ENCODE measurements at regions not wholly inside any gene's neighbourhood (a gene's known extent, or its start where the extent isn't known, plus 50 kb on each side); places are given as distances from the start of the nearest gene placed in this dataset.

DNA sequence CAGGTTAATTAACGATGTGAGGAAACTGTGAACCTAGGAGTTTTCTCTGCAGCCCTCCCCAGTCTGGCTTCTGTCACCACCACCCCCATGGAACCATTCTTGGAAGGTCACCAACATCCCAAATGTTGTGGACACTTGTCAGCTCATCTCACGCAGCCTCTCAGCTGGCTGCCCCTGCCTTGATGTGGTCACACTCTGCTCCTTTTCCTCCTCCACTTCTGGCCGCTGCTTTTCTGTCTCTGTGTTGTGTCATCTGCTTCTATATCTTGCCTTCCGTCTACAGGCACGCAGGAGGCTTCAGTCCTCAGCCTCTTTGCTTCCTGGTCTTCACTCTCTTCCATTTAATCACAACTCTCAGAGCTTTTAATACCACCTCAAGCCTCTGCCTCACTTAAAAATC lies 371.5 kb upstream of the SLIT2 start:
- Histone ChIP-seq H3K4me3 (no peak overlapping the region), H3K4me1 (no peaks in the 10 kb centered on the region), H3K36me3 (no peaks in the 10 kb centered on the region), H3K27me3 (no peaks in the 10 kb centered on the region), H3K9me3 (replicated peaks) (no peaks in the 10 kb centered on the region), H3K27ac (no peak overlapping the region)
- no peak for DNase-seq

GRCh38 chr4:19879330-19879729 lies 372.4 kb upstream of the SLIT2 start:
- Histone ChIP-seq H3K27me3 (no peaks in the 10 kb centered on the region), H3K9me3 (replicated peaks) (no peaks in the 10 kb centered on the region), H3K4me1 (no peaks in the 10 kb centered on the region), H3K36me3 (no peaks in the 10 kb centered on the region), H3K27ac (no peak overlapping the region), H3K4me3 (no peak overlapping the region)
- no peak for DNase-seq

DNA sequence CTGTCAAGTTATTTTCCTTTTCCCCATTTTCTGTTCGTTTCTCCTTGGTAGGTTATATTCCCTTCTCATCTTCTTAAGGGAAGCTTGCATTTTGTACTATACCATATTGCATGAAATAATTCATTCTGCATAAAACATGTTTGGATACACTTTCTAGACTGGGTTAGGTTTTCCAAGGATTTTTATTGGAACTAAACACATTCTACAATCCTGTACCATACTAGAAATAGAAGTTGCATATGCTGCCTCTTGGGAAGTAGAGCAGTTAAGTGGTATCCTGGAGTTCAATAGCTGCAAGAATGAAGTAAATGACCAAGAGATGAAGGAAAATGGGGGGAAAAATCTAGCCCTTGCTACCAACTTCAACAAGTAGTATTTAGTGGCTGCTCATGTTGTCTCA lies 393.7 kb upstream of the SLIT2 start:
- no peak overlapping the region for H3K27ac ChIP-seq
- no peaks in the 10 kb centered on the region for H3K36me3 ChIP-seq
- H3K27me3 ChIP-seq, result no peaks in the 10 kb centered on the region
- no peaks in the 10 kb centered on the region for H3K9me3 ChIP-seq (replicated peaks)
- no peak overlapping the region for H3K4me3 ChIP-seq
- no peak for DNase-seq
- no peaks in the 10 kb centered on the region for H3K4me1 ChIP-seq

DNA sequence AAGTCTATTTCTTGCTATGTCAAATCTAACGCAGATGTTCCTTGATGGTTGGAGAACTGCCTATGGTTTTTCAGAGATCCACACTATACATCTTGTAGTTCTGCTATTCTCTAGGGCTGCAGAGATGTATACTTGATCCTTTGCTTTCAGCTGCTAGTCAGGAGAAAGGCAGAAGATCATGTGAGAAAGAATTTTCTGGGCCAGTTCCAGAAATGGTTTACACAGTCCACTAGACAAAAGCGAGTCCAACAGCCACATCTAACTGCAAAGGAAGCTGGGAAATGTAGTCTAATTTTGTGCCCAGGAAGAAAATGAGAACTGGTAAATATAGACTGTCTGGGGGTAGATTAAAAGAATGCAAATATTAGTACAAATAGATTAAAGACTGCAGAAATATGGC lies 394.3 kb upstream of the SLIT2 start:
- H3K9me3 ChIP-seq (replicated peaks), result no peaks in the 10 kb centered on the region
- no peak for DNase-seq
- no peak overlapping the region for H3K27ac ChIP-seq
- no peaks in the 10 kb centered on the region for H3K36me3 ChIP-seq
- H3K4me3 ChIP-seq, result no peak overlapping the region
- no peaks in the 10 kb centered on the region for H3K4me1 ChIP-seq
- no peaks in the 10 kb centered on the region for H3K27me3 ChIP-seq

- Histone ChIP-seq H3K9me3 (replicated peaks) (no peaks in the 10 kb centered on the region), H3K27me3 (no peaks in the 10 kb centered on the region), H3K36me3 (no peaks in the 10 kb centered on the region), H3K4me1 (no peaks in the 10 kb centered on the region), H3K27ac (no peak overlapping the region), H3K4me3 (no peak overlapping the region)
- no peak for DNase-seq
These were observed 400.8 kb upstream of the SLIT2 start for GRCh38 chr4:19850909-19851308.

- H3K27ac ChIP-seq, result no peak overlapping the region
- no peaks in the 10 kb centered on the region for H3K36me3 ChIP-seq
- H3K4me3 ChIP-seq, result no peak overlapping the region
- H3K9me3 ChIP-seq (replicated peaks), result no peaks in the 10 kb centered on the region
- DNase-seq, result peak in 1 of 2 experiments; percentile 12
- no peaks in the 10 kb centered on the region for H3K27me3 ChIP-seq
- H3K4me1 ChIP-seq, result no peaks in the 10 kb centered on the region
These were observed 407.3 kb upstream of the SLIT2 start for GRCh38 chr4:19844446-19844845.

DNA sequence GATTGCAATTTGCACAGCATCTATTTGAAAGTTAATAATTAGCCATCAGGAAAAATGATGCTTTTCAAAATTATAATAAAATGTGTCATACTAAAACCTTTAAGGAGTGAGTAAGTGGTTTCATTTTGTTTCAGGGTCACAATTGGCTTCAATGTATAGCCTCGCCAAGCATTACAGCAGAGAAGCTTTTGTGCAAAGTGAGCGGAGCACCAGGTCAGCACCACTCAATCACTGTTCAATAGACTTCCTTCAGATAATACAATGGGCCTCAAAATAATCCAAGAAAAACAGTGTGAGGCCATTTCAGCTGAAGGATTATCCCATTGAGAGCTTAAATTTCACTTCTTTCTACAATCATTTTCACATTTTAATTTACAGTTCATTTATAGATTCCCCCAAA lies 409.2 kb upstream of the SLIT2 start:
- Histone ChIP-seq H3K27ac (no peak overlapping the region), H3K9me3 (replicated peaks) (no peaks in the 10 kb centered on the region), H3K27me3 (no peaks in the 10 kb centered on the region), H3K4me3 (no peak overlapping the region), H3K36me3 (no peaks in the 10 kb centered on the region), H3K4me1 (no peaks in the 10 kb centered on the region)
- no peak for DNase-seq

GRCh38 chr4:19838858-19839257 lies 412.8 kb upstream of the SLIT2 start:
- no peaks in the 10 kb centered on the region for H3K4me1 ChIP-seq

GRCh38 chr4:19835429-19835828 lies 416.3 kb upstream of the SLIT2 start:
- no peaks in the 10 kb centered on the region for H3K36me3 ChIP-seq
- H3K27me3 ChIP-seq, result no peaks in the 10 kb centered on the region; the same call in 1 of the 2 replicates
- no peak for DNase-seq
- H3K4me1 ChIP-seq, result no peaks in the 10 kb centered on the region
- no peaks in the 10 kb centered on the region for H3K9me3 ChIP-seq (replicated peaks)
- H3K27ac ChIP-seq, result no peak overlapping the region
- no peak overlapping the region for H3K4me3 ChIP-seq

More at GRCh38 chr4:19838858-19839257, 412.8 kb upstream of the SLIT2 start:
- H3K36me3 ChIP-seq, result no peaks in the 10 kb centered on the region
- no peak overlapping the region for H3K27ac ChIP-seq
- DNase-seq, result no peak
- no peaks in the 10 kb centered on the region for H3K27me3 ChIP-seq
- no peaks in the 10 kb centered on the region for H3K9me3 ChIP-seq (replicated peaks)
- H3K4me3 ChIP-seq, result no peak overlapping the region

- no peak for DNase-seq
- Histone ChIP-seq H3K4me1 (no peaks in the 10 kb centered on the region), H3K27me3 (no peaks in the 10 kb centered on the region; the same call in 1 of the 2 replicates), H3K4me3 (no peak overlapping the region), H3K9me3 (replicated peaks) (no peaks in the 10 kb centered on the region), H3K27ac (no peak overlapping the region), H3K36me3 (no peaks in the 10 kb centered on the region)
These were observed 419.3 kb upstream of the SLIT2 start for GRCh38 chr4:19832411-19832810.

GRCh38 chr4:19831644-19832285 lies 419.9 kb upstream of the SLIT2 start:
- Histone ChIP-seq H3K27ac (no peak overlapping the region), H3K27me3 (no peaks in the 10 kb centered on the region; the same call in 1 of the 2 replicates), H3K36me3 (no peaks in the 10 kb centered on the region), H3K9me3 (replicated peaks) (no peaks in the 10 kb centered on the region), H3K4me1 (no peaks in the 10 kb centered on the region), H3K4me3 (no peak overlapping the region)
- no peak for DNase-seq

GRCh38 chr4:19829101-19829500 lies 422.6 kb upstream of the SLIT2 start:
- Histone ChIP-seq H3K9me3 (replicated peaks) (no peaks in the 10 kb centered on the region), H3K4me3 (no peak overlapping the region), H3K27me3 (no peaks in the 10 kb centered on the region; the same call in 1 of the 2 replicates), H3K4me1 (no peaks in the 10 kb centered on the region), H3K36me3 (no peaks in the 10 kb centered on the region), H3K27ac (no peak overlapping the region)
- no peak for DNase-seq

GRCh38 chr4:19823781-19824180 lies 427.9 kb upstream of the SLIT2 start:
- DNase-seq, result no peak
- H3K27me3 ChIP-seq, result no peaks in the 10 kb centered on the region
- H3K9me3 ChIP-seq (replicated peaks), result no peaks in the 10 kb centered on the region
- no peak overlapping the region for H3K4me3 ChIP-seq
- H3K4me1 ChIP-seq, result no peaks in the 10 kb centered on the region
- H3K27ac ChIP-seq, result no peak overlapping the region
- H3K36me3 ChIP-seq, result no peaks in the 10 kb centered on the region

DNA sequence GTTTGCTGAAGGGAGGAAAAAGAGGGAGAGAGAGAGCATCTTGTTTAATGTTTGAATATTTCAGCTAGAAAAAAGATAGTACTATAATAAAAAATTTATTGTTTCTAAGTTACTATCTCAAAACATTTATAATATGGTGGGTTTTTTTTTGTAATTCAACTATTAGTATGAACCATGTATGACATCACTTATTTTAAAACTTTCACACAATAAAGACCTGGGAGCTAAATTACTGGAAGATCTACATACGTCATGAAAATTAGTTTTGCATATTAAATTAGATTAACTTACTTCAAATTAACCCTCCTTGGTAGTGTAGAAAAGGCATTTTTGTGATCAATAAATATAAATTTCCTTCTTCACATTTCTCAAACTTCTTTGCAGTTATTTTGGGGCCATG lies 432.0 kb upstream of the SLIT2 start:
- H3K9me3 ChIP-seq (replicated peaks), result no peaks in the 10 kb centered on the region
- H3K36me3 ChIP-seq, result no peaks in the 10 kb centered on the region
- H3K4me1 ChIP-seq, result no peaks in the 10 kb centered on the region
- no peak overlapping the region for H3K4me3 ChIP-seq
- DNase-seq, result no peak
- H3K27ac ChIP-seq, result no peak overlapping the region
- no peaks in the 10 kb centered on the region for H3K27me3 ChIP-seq

GRCh38 chr4:19809989-19810388 lies 441.7 kb upstream of the SLIT2 start:
- Histone ChIP-seq H3K27me3 (no peaks in the 10 kb centered on the region), H3K9me3 (replicated peaks) (no peaks in the 10 kb centered on the region), H3K36me3 (no peaks in the 10 kb centered on the region), H3K4me1 (no peaks in the 10 kb centered on the region), H3K4me3 (no peak overlapping the region), H3K27ac (no peak overlapping the region)
- DNase-seq, result no peak

DNA sequence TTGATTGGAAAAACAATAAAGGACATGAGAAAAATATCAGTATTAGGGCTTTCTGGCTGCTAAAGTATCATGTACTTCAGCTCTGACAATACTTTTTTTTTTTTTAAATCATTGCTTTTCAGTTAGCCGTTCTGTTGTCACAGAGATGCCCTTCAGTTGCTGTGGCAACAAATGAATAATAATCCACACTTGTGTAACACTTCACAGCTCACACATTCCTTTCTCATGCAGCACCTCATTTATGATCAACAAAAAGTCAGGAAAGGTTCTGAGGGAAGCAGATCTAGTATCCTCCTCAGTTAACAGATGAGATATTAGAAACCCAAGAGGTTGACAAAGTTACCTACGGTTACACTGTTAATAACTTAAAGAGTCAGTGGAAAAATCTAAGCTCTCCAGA lies 444.2 kb upstream of the SLIT2 start:
- no peaks in the 10 kb centered on the region for H3K9me3 ChIP-seq (replicated peaks)
- H3K4me1 ChIP-seq, result peaks cover 18% of the 10 kb centered on the region
- no peaks in the 10 kb centered on the region for H3K27me3 ChIP-seq
- no peak overlapping the region for H3K4me3 ChIP-seq
- H3K27ac ChIP-seq, result no peak overlapping the region
- DNase-seq, result no peak
- no peaks in the 10 kb centered on the region for H3K36me3 ChIP-seq

Data from SJCRH30 (cell line).